Loucy (cell line): ENCODE measurements at regions not wholly inside any gene's neighbourhood (a gene's known extent, or its start where the extent isn't known, plus 50 kb on each side); places are given as distances from the start of the nearest gene placed in this dataset.

Experiments used
- CTCF ChIP-seq: fragments of 200-600 bp; sonication (generic); conservative IDR thresholded peaks from 2 replicates; pipeline ENCODE4 v1.5.1; 2014; ENCODE audit warnings: mild to moderate bottlenecking, antibody characterized with exemption, low read length
- EZH2phosphoT487 ChIP-seq: fragments of 200-600 bp; IDR thresholded peaks from 2 replicates; pipeline ENCODE4 v1.6.1; 2018; ENCODE audit warnings: antibody characterized with exemption, mild to moderate bottlenecking, moderate library complexity, borderline replicate concordance

- TF ChIP-seq CTCF: no peak
- TF ChIP-seq EZH2phosphoT487: no peak
Observed at GRCh38 chr3:34198309-34198708, 399.9 kb downstream of the PDCD6IP start.
